ENCODE measurements at regions not wholly inside any gene's neighbourhood (a gene's known extent, or its start where the extent isn't known, plus 50 kb on each side); places are given as distances from the start of the nearest gene placed in this dataset.

GRCh38 chr21:32940079-32941014, 85.4 kb upstream of the OLIG2 start:
- peak; percentile 88 for TF ChIP-seq CTCF (IDR thresholded peaks at IDR 0.05; ENCODE audit: low read depth, low read length, missing control alignments)
- no peaks in the 10 kb centered on the region for H3K36me3 ChIP-seq (replicated peaks)
- no peaks in the 10 kb centered on the region for H3K27me3 ChIP-seq (replicated peaks)
- no peak overlapping the region for H3K4me3 ChIP-seq (ENCODE audit: low read depth, low read length)
- in situ Hi-C loops (cut with HindIII; ENCODE audit: low pct_ligation_motif_present, low sequenced_read_pairs) = no loop called here
- no peak overlapping the region for H3K27ac ChIP-seq
- DNase-seq = no peak

GRCh38 chr21:32941263-32941662, 84.5 kb upstream of the OLIG2 start:
- in situ Hi-C loops (cut with HindIII; ENCODE audit: low pct_ligation_motif_present, low sequenced_read_pairs) = no loop called here
- H3K36me3 ChIP-seq (replicated peaks) = no peaks in the 10 kb centered on the region
- no peak for TF ChIP-seq CTCF (IDR thresholded peaks at IDR 0.05; ENCODE audit: low read depth, low read length, missing control alignments)
- H3K4me3 ChIP-seq (ENCODE audit: low read depth, low read length) = no peak overlapping the region
- no peaks in the 10 kb centered on the region for H3K27me3 ChIP-seq (replicated peaks)
- DNase-seq = no peak
- no peak overlapping the region for H3K27ac ChIP-seq

- no peaks in the 10 kb centered on the region for H3K36me3 ChIP-seq (replicated peaks)
- H3K27ac ChIP-seq = no peak overlapping the region
- TF ChIP-seq CTCF (IDR thresholded peaks at IDR 0.05; ENCODE audit: low read depth, low read length, missing control alignments) = no peak
- in situ Hi-C loops (cut with HindIII; ENCODE audit: low pct_ligation_motif_present, low sequenced_read_pairs) = no loop called here
- H3K27me3 ChIP-seq (replicated peaks) = peaks cover 12% of the 10 kb centered on the region
- no peak for DNase-seq
- no peak overlapping the region for H3K4me3 ChIP-seq (ENCODE audit: low read depth, low read length)
Measured at GRCh38 chr21:32946654-32947053, 79.1 kb upstream of the OLIG2 start.

GRCh38 chr21:32947736-32948135, 78.0 kb upstream of the OLIG2 start:
- Histone ChIP-seq H3K27ac (no peak overlapping the region), H3K4me3 (ENCODE audit: low read depth, low read length) (no peak overlapping the region), H3K27me3 (replicated peaks) (peaks cover 23% of the 10 kb centered on the region), H3K36me3 (replicated peaks) (no peaks in the 10 kb centered on the region)
- no peak for TF ChIP-seq CTCF (IDR thresholded peaks at IDR 0.05; ENCODE audit: low read depth, low read length, missing control alignments)
- no peak for DNase-seq
- in situ Hi-C loops (cut with HindIII; ENCODE audit: low pct_ligation_motif_present, low sequenced_read_pairs) = no loop called here

- in situ Hi-C loops (cut with HindIII; ENCODE audit: low pct_ligation_motif_present, low sequenced_read_pairs) = no loop called here
- TF ChIP-seq CTCF (IDR thresholded peaks at IDR 0.05; ENCODE audit: low read depth, low read length, missing control alignments) = no peak
- no peak for DNase-seq
- no peak overlapping the region for H3K4me3 ChIP-seq (ENCODE audit: low read depth, low read length)
- H3K27ac ChIP-seq = no peak overlapping the region
- no peaks in the 10 kb centered on the region for H3K36me3 ChIP-seq (replicated peaks)
- peaks cover 38% of the 10 kb centered on the region for H3K27me3 ChIP-seq (replicated peaks)
Measured at GRCh38 chr21:32949701-32950100, 76.0 kb upstream of the OLIG2 start.

Measured in brain microvascular endothelial cell (primary cell).